SK-N-SH treated with all-trans-retinoic acid at 6 μM for 48 hours (cell line): ENCODE measurements at regions not wholly inside any gene's neighbourhood (a gene's known extent, or its start where the extent isn't known, plus 50 kb on each side); places are given as distances from the start of the nearest gene placed in this dataset.

Experiments
- ARNTL ChIP-seq: fragments of 450-650 bp; formaldehyde crosslinking; IDR thresholded peaks from 2 replicates; pipeline ENCODE4 v1.5.0; 2020; ENCODE audit warnings: low read depth, mild to moderate bottlenecking, moderate library complexity, borderline replicate concordance
- BACH2 ChIP-seq: fragments of 250-450 bp; sonication (Bioruptor Pico); IDR thresholded peaks from 2 replicates; pipeline ENCODE4 v1.9.0; 2021; ENCODE audit warnings: mild to moderate bottlenecking, borderline replicate concordance
- CSDC2 ChIP-seq: fragments of 250-450 bp; sonication (Bioruptor Pico); IDR thresholded peaks from 2 replicates; pipeline ENCODE4 v1.5.0; 2020; ENCODE audit warnings: mild to moderate bottlenecking, moderate library complexity
- GLIS3 ChIP-seq: fragments of 250-450 bp; sonication (Bioruptor Pico); IDR thresholded peaks from 2 replicates; pipeline ENCODE4 v1.5.0; 2020; ENCODE audit warnings: mild to moderate bottlenecking, moderate library complexity
- OSR1 ChIP-seq: fragments of 250-450 bp; sonication (Bioruptor Pico); IDR thresholded peaks from 2 replicates; pipeline ENCODE4 v1.8.0; 2022; ENCODE audit warnings: moderate library complexity, mild to moderate bottlenecking, inconsistent platforms
- RARB ChIP-seq: fragments of 250-450 bp; sonication (Bioruptor Pico); IDR thresholded peaks from 2 replicates; pipeline ENCODE4 v1.8.0; 2021; ENCODE audit warnings: mild to moderate bottlenecking, moderate library complexity
- SNAI2 ChIP-seq: fragments of 250-450 bp; sonication (Bioruptor Pico); IDR thresholded peaks from 2 replicates; pipeline ENCODE4 v1.5.0; 2020; ENCODE audit warnings: mild to moderate bottlenecking, moderate library complexity
- TCF4 ChIP-seq: fragments of 250-450 bp; sonication (Bioruptor Pico); IDR thresholded peaks from 2 replicates; pipeline ENCODE4 v1.8.0; 2021; ENCODE audit warnings: mild to moderate bottlenecking, moderate library complexity, borderline replicate concordance
- ZC3H10 ChIP-seq: fragments of 250-450 bp; sonication (Bioruptor Pico); IDR thresholded peaks from 2 replicates; pipeline ENCODE4 v1.5.1; 2021; ENCODE audit warnings: mild to moderate bottlenecking, moderate library complexity
- ZFP3 ChIP-seq: fragments of 250-450 bp; sonication (Bioruptor Pico); IDR thresholded peaks from 2 replicates; pipeline ENCODE4 v1.5.0; 2020; ENCODE audit warnings: mild to moderate bottlenecking, moderate library complexity
- ZNF565 ChIP-seq: fragments of 450-650 bp; formaldehyde crosslinking; conservative IDR thresholded peaks from 2 replicates; pipeline ENCODE4 v1.5.0; 2020; ENCODE audit warnings: low read depth, mild to moderate bottlenecking, moderate library complexity
- ZNF70 ChIP-seq: fragments of 450-650 bp; formaldehyde crosslinking; IDR thresholded peaks from 2 replicates; pipeline ENCODE4 v1.5.0; 2020; ENCODE audit warnings: mild to moderate bottlenecking, moderate library complexity
- TF ChIP-seq, protein P1 (sequence below): fragments of 250-450 bp; sonication (Bioruptor Pico); IDR thresholded peaks from 2 replicates; pipeline ENCODE4 v1.5.1; 2020; ENCODE audit warnings: low read depth, mild to moderate bottlenecking, moderate library complexity
- TF ChIP-seq, protein P2 (sequence below): fragments of 250-450 bp; sonication (Bioruptor Pico); IDR thresholded peaks from 2 replicates; pipeline ENCODE4 v1.8.0; 2020; ENCODE audit warnings: mild to moderate bottlenecking, moderate library complexity, borderline replicate concordance

DNA sequence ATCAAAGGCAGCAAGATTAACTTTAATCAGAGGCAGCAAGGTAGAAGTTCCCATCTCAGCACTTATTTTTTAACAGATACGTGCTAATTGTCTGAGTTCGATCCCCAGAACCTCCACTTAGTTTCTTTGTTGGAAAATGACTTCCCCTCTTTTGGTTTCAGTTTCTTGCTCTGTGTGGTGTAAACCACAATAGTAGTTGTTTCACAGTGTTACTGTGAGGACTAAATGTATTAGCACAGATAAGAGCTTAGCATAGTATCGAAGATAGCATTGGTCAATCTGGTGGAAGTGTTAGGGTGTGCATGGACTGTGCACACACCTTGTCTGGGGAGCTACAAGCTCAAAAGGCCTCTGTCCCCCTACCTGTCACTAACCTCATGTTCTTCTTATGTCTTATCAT, 988.3 kb upstream of the GYPC start:
- TF ChIP-seq ZNF70 (CRISPR knock-in tag) = no peak
- TF ChIP-seq, protein P1, sequence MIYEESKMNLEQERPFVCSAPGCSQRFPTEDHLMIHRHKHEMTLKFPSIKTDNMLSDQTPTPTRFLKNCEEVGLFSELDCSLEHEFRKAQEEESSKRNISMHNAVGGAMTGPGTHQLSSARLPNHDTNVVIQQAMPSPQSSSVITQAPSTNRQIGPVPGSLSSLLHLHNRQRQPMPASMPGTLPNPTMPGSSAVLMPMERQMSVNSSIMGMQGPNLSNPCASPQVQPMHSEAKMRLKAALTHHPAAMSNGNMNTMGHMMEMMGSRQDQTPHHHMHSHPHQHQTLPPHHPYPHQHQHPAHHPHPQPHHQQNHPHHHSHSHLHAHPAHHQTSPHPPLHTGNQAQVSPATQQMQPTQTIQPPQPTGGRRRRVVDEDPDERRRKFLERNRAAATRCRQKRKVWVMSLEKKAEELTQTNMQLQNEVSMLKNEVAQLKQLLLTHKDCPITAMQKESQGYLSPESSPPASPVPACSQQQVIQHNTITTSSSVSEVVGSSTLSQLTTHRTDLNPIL (CRISPR knock-in tag) = no peak
- no peak for TF ChIP-seq RARB (CRISPR knock-in tag)
- no peak for TF ChIP-seq ZNF565 (CRISPR knock-in tag)
- TF ChIP-seq OSR1 (CRISPR knock-in tag) = no peak
- no peak for TF ChIP-seq ARNTL
- TF ChIP-seq TCF4 = no peak
- no peak for TF ChIP-seq SNAI2 (CRISPR knock-in tag)
- TF ChIP-seq, protein P2, sequence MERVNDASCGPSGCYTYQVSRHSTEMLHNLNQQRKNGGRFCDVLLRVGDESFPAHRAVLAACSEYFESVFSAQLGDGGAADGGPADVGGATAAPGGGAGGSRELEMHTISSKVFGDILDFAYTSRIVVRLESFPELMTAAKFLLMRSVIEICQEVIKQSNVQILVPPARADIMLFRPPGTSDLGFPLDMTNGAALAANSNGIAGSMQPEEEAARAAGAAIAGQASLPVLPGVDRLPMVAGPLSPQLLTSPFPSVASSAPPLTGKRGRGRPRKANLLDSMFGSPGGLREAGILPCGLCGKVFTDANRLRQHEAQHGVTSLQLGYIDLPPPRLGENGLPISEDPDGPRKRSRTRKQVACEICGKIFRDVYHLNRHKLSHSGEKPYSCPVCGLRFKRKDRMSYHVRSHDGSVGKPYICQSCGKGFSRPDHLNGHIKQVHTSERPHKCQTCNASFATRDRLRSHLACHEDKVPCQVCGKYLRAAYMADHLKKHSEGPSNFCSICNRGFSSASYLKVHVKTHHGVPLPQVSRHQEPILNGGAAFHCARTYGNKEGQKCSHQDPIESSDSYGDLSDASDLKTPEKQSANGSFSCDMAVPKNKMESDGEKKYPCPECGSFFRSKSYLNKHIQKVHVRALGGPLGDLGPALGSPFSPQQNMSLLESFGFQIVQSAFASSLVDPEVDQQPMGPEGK (CRISPR knock-in tag) = no peak
- no peak for TF ChIP-seq ZC3H10
- TF ChIP-seq CSDC2 (CRISPR knock-in tag) = no peak
- TF ChIP-seq ZFP3 (CRISPR knock-in tag) = no peak
- TF ChIP-seq BACH2 = no peak
- no peak for TF ChIP-seq GLIS3 (CRISPR knock-in tag)
